ENCODE measurements at regions not wholly inside any gene's neighbourhood (a gene's known extent, or its start where the extent isn't known, plus 50 kb on each side); places are given as distances from the start of the nearest gene placed in this dataset.
"Not testable (repeated sequence)": the region's sequence is repeated elsewhere in the genome, so short reads cannot be mapped to it uniquely, and the experiment has no call there.

DNA sequence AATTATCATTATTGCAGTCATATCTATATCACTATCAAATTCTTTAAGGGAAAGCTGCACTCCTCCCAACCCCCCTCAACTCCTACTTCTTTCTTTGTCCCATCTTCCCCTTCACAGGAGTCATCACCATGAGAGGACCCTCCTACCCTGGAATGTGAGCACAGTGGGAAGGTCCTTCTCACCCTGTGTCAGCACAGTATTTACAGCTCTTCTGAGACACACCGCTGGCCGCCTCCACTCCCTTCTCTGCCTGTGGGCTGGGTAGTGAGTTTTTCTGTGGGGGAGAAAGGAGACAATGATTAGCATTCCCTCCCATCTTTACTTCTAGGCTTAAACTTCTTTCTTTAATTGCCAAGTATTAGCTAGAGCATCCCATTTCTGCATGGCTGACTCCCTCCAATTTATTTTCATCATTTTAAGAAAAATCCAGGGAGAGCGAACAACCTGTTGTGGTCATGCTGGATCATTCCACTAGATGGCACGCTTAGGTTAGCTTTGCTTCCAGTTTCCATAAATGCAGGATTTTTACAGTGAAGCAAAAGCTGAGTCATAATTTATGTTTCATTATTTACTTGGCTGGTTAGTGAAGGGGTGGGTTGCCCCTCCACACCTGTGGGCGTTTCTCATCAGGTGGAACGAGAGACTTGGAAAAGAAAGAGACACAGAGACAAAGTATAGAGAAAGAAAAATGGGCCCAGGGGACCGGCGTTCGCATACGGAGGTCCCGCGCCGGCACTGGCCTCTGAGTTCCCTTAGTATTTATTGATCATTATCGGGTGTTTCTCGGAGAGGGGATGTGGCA is 188.5 kb downstream of the ALX1 start:
- DNase-seq (ENCODE audit: extremely low read depth, low read depth), result peak; percentile 25
- peak; percentile 87 for TF ChIP-seq CTCF (IDR thresholded peaks at IDR 0.05; ENCODE audit: low read depth, low read length)

- DNase-seq (ENCODE audit: extremely low read depth, low read depth), result not testable (repeated sequence)
Observed at GRCh38 chr12:85469158-85470086, 189.4 kb downstream of the ALX1 start.

- DNase-seq (ENCODE audit: extremely low read depth, low read depth), result not testable (repeated sequence)
Observed at GRCh38 chr12:85475277-85475676, 195.3 kb downstream of the ALX1 start.

- no peak for DNase-seq (ENCODE audit: extremely low read depth, low read depth)
- TF ChIP-seq CTCF (IDR thresholded peaks at IDR 0.05; ENCODE audit: low read depth, low read length), result no peak
Observed at GRCh38 chr12:85476756-85477155, 196.7 kb downstream of the ALX1 start.

- DNase-seq (ENCODE audit: extremely low read depth, low read depth), result no peak
- TF ChIP-seq CTCF (IDR thresholded peaks at IDR 0.05; ENCODE audit: low read depth, low read length), result no peak
Observed at GRCh38 chr12:85484387-85484786, 204.4 kb downstream of the ALX1 start.

DNA sequence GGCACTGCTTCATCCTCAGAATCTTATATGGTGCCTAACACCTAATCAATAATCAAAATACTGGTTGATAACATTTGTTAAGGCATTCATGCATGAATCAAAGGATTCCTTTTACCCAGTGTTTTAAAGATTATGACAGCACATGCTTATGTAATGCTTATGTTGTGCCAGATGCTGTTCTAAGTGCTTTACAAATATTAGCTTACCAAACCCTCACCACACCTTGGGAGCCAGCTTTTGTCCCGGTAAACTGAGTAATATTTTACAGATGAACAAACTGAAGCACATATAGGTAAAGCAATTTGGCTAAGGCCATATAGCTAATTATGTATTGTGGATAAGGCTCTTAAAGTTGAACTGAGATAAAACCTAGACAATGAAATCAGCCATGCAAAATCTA is 209.2 kb downstream of the ALX1 start:
- no peak for DNase-seq (ENCODE audit: extremely low read depth, low read depth)
- no peak for TF ChIP-seq CTCF (IDR thresholded peaks at IDR 0.05; ENCODE audit: low read depth, low read length)

- no peak for DNase-seq (ENCODE audit: extremely low read depth, low read depth)
- TF ChIP-seq CTCF (IDR thresholded peaks at IDR 0.05; ENCODE audit: low read depth, low read length), result no peak
Observed at GRCh38 chr12:85504164-85504563, 224.1 kb downstream of the ALX1 start.

- TF ChIP-seq CTCF (IDR thresholded peaks at IDR 0.05; ENCODE audit: low read depth, low read length), result no peak
Observed at GRCh38 chr12:85504624-85505023, 224.6 kb downstream of the ALX1 start.

More at GRCh38 chr12:85504624-85505023, 224.6 kb downstream of the ALX1 start:
- no peak for DNase-seq (ENCODE audit: extremely low read depth, low read depth)
